ENCODE measurements at regions not wholly inside any gene's neighbourhood (a gene's known extent, or its start where the extent isn't known, plus 50 kb on each side); places are given as distances from the start of the nearest gene placed in this dataset.

GRCh38 chr12:24431872-24432271 lies 482.4 kb upstream of the SOX5 start:
- ChIA-PET POLR2A (no interaction called here), CTCF (no interaction called here)
- Histone ChIP-seq H3K27me3 (ENCODE audit: control insufficient read depth, insufficient read depth, low read length) (no peaks in the 10 kb centered on the region), H3K4me3 (ENCODE audit: low read depth, low read length) (no peak overlapping the region), H3K36me3 (ENCODE audit: control insufficient read depth, insufficient read depth, low read length) (no peaks in the 10 kb centered on the region)
- DNase-seq (ENCODE audit: low read depth) = no peak
- TF ChIP-seq, protein P1, sequence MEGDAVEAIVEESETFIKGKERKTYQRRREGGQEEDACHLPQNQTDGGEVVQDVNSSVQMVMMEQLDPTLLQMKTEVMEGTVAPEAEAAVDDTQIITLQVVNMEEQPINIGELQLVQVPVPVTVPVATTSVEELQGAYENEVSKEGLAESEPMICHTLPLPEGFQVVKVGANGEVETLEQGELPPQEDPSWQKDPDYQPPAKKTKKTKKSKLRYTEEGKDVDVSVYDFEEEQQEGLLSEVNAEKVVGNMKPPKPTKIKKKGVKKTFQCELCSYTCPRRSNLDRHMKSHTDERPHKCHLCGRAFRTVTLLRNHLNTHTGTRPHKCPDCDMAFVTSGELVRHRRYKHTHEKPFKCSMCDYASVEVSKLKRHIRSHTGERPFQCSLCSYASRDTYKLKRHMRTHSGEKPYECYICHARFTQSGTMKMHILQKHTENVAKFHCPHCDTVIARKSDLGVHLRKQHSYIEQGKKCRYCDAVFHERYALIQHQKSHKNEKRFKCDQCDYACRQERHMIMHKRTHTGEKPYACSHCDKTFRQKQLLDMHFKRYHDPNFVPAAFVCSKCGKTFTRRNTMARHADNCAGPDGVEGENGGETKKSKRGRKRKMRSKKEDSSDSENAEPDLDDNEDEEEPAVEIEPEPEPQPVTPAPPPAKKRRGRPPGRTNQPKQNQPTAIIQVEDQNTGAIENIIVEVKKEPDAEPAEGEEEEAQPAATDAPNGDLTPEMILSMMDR (IDR thresholded peaks at IDR 0.05; ENCODE audit: insufficient read depth, low read depth, low read length) = no peak

DNA sequence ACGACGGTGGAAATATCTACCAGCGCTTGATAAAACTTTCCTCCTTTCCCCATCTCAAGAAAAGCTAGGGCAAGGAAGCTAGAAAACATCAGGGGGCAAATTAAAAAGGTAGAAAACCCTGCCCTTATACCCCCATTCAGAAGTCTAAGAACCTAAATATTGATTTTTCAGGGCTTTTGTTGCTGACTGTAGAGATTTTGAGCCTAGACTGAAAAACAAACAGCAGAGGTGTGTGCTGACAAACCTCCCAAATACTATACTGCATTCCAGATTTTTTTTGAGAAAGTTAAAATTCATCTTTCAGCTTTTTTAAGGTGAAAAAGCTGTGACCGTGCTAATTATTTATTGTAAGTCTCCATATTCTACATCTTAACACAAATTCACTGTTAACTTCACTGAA lies 478.3 kb upstream of the SOX5 start:
- no peaks in the 10 kb centered on the region for H3K36me3 ChIP-seq (ENCODE audit: control insufficient read depth, insufficient read depth, low read length)
- no peaks in the 10 kb centered on the region for H3K27me3 ChIP-seq (ENCODE audit: control insufficient read depth, insufficient read depth, low read length)
- CTCF ChIA-PET = no interaction called here
- TF ChIP-seq, protein P1 (IDR thresholded peaks at IDR 0.05; ENCODE audit: insufficient read depth, low read depth, low read length) = no peak
- H3K4me3 ChIP-seq (ENCODE audit: low read depth, low read length) = no peak overlapping the region
- POLR2A ChIA-PET = no interaction called here
- no peak for DNase-seq (ENCODE audit: low read depth)

GRCh38 chr12:24425601-24425970 lies 476.1 kb upstream of the SOX5 start:
- Histone ChIP-seq H3K36me3 (ENCODE audit: control insufficient read depth, insufficient read depth, low read length) (no peaks in the 10 kb centered on the region), H3K27me3 (ENCODE audit: control insufficient read depth, insufficient read depth, low read length) (no peaks in the 10 kb centered on the region), H3K4me3 (ENCODE audit: low read depth, low read length) (no peak overlapping the region)
- TF ChIP-seq, protein P1 (IDR thresholded peaks at IDR 0.05; ENCODE audit: insufficient read depth, low read depth, low read length) = no peak
- DNase-seq (ENCODE audit: low read depth) = no peak
- CTCF ChIA-PET = no interaction called here
- POLR2A ChIA-PET = no interaction called here

- Histone ChIP-seq H3K36me3 (ENCODE audit: control insufficient read depth, insufficient read depth, low read length) (no peaks in the 10 kb centered on the region), H3K27me3 (ENCODE audit: control insufficient read depth, insufficient read depth, low read length) (no peaks in the 10 kb centered on the region), H3K4me3 (ENCODE audit: low read depth, low read length) (no peak overlapping the region)
- TF ChIP-seq, protein P1 (IDR thresholded peaks at IDR 0.05; ENCODE audit: insufficient read depth, low read depth, low read length) = no peak
- POLR2A ChIA-PET = no interaction called here
- CTCF ChIA-PET = no interaction called here
- DNase-seq (ENCODE audit: low read depth) = no peak
These were observed 475.6 kb upstream of the SOX5 start for GRCh38 chr12:24424889-24425600.

- ChIA-PET POLR2A (no interaction called here), CTCF (no interaction called here)
- TF ChIP-seq, protein P1 (IDR thresholded peaks at IDR 0.05; ENCODE audit: insufficient read depth, low read depth, low read length) = no peak
- H3K36me3 ChIP-seq (ENCODE audit: control insufficient read depth, insufficient read depth, low read length) = no peaks in the 10 kb centered on the region
- no peaks in the 10 kb centered on the region for H3K27me3 ChIP-seq (ENCODE audit: control insufficient read depth, insufficient read depth, low read length)
- no peak for DNase-seq (ENCODE audit: low read depth)
- H3K4me3 ChIP-seq (ENCODE audit: low read depth, low read length) = no peak overlapping the region
These were observed 474.9 kb upstream of the SOX5 start for GRCh38 chr12:24424376-24424775.
